ENCODE measurements at regions not wholly inside any gene's neighbourhood (a gene's known extent, or its start where the extent isn't known, plus 50 kb on each side); places are given as distances from the start of the nearest gene placed in this dataset.
"Not testable (repeated sequence)": the region's sequence is repeated elsewhere in the genome, so short reads cannot be mapped to it uniquely, and the experiment has no call there.

DNA sequence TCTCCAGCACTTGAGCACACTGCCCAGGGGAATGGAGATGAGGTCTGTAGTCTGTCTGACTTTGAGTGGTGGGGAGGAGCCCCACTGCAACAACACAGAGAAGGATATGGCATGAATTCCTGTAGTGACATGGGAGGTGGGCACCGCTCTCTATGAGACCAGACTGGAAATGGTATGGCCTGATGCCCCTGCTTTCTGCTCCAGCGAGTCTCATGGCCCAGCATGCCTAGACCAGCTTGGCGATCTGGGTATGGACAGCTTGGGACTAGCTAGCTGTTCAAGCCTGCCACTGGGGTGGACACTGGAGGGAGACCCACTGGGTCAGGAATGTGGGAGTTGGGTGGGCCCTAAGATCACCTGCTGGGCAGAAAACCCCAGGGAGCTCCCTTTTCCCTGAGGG, 477.8 kb upstream of the SEL1L start:
- H3K9me3 ChIP-seq, result no peaks in the 10 kb centered on the region
- H3K4me1 ChIP-seq (replicated peaks), result no peaks in the 10 kb centered on the region
- H3K27ac ChIP-seq, result no peak overlapping the region
- intact Hi-C loops (cut with DNase I), result no loop called here
- no peak for DNase-seq (ENCODE audit: low spot score)
- WGBS, result 100% methylated on average over 3 of the region's 3 CpGs
- H3K27me3 ChIP-seq (replicated peaks; ENCODE audit: insufficient read depth), result no peaks in the 10 kb centered on the region
- H3K4me3 ChIP-seq, result no peak overlapping the region
- no peak for TF ChIP-seq POLR2A (IDR thresholded peaks at IDR 0.05)
- no peak for TF ChIP-seq POLR2AphosphoS5 (IDR thresholded peaks at IDR 0.05)
- no peak for TF ChIP-seq CTCF (IDR thresholded peaks at IDR 0.05)
- H3K36me3 ChIP-seq, result no peaks in the 10 kb centered on the region

DNA sequence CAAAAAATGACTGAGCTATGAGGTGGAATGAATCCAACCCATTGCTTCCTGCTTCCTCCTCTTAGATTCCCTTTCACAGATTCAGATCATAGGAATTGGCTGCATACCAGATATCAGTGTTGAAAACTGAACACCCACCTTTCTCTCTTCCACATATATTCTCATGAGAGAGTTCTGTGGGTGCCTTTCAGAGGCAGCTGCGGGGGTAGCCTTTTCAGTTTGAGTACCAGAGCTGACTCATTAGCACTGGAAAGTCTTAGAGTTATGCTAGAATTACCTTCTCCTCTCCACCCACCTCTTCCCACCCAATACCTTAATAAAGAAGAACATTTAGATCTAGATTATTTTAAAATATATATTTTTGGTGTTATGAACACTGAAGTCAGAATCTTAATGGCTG, 495.4 kb upstream of the SEL1L start:
- 88% methylated on average over 1 of the region's 1 CpG for WGBS
- Histone ChIP-seq H3K9me3 (no peaks in the 10 kb centered on the region), H3K27ac (no peak overlapping the region), H3K4me1 (replicated peaks) (no peaks in the 10 kb centered on the region), H3K4me3 (no peak overlapping the region), H3K36me3 (no peaks in the 10 kb centered on the region), H3K27me3 (replicated peaks; ENCODE audit: insufficient read depth) (no peaks in the 10 kb centered on the region)
- no peak for DNase-seq (ENCODE audit: low spot score)
- intact Hi-C loops (cut with DNase I), result no loop called here
- TF ChIP-seq POLR2A (IDR thresholded peaks at IDR 0.05) (no peak), CTCF (IDR thresholded peaks at IDR 0.05) (no peak), POLR2AphosphoS5 (IDR thresholded peaks at IDR 0.05) (no peak)

- H3K4me3 ChIP-seq, result no peak overlapping the region
- H3K27me3 ChIP-seq (replicated peaks; ENCODE audit: insufficient read depth), result no peaks in the 10 kb centered on the region
- intact Hi-C loops (cut with DNase I), result no loop called here
- TF ChIP-seq POLR2A (IDR thresholded peaks at IDR 0.05), result no peak
- no peak for TF ChIP-seq POLR2AphosphoS5 (IDR thresholded peaks at IDR 0.05)
- TF ChIP-seq CTCF (IDR thresholded peaks at IDR 0.05), result no peak
- no peak for DNase-seq (ENCODE audit: low spot score)
- 57% methylated on average over 3 of the region's 3 CpGs for WGBS
- H3K27ac ChIP-seq, result no peak overlapping the region
- H3K4me1 ChIP-seq (replicated peaks), result no peaks in the 10 kb centered on the region
- H3K36me3 ChIP-seq, result no peaks in the 10 kb centered on the region
- no peaks in the 10 kb centered on the region for H3K9me3 ChIP-seq
Measured at GRCh38 chr14:82035397-82035796, 501.7 kb upstream of the SEL1L start.

DNA sequence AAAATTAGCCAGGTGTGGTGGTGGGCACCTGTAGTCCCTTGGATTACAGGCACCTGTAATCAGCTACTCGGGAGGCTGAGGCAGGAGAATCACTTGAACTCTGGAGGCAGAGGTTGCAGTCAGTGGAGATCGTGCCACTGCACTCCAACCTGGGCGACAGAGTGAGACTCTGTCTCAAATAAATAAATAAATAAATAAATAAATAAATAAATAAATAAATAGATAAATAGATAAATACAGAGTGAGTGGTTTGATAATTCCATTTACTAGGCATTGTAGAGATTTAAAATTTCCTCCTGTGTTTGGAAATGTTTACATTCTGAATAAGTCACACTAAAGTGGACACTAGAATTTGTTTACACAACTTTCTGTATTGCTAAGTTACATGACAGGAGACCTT, 504.4 kb upstream of the SEL1L start:
- 93% methylated on average over 3 of the region's 3 CpGs for WGBS
- H3K27me3 ChIP-seq (replicated peaks; ENCODE audit: insufficient read depth); DNase-seq (ENCODE audit: low spot score); H3K9me3 ChIP-seq; H3K27ac ChIP-seq; intact Hi-C loops (cut with DNase I); H3K36me3 ChIP-seq; H3K4me3 ChIP-seq; H3K4me1 ChIP-seq (replicated peaks): not testable (repeated sequence)

- TF ChIP-seq POLR2A (IDR thresholded peaks at IDR 0.05), result no peak
- no peak for TF ChIP-seq POLR2AphosphoS5 (IDR thresholded peaks at IDR 0.05)
- no peak for TF ChIP-seq CTCF (IDR thresholded peaks at IDR 0.05)
- DNase-seq (ENCODE audit: low spot score), result no peak
- Histone ChIP-seq H3K27me3 (replicated peaks; ENCODE audit: insufficient read depth) (no peaks in the 10 kb centered on the region), H3K4me3 (no peak overlapping the region), H3K9me3 (no peaks in the 10 kb centered on the region), H3K4me1 (replicated peaks) (no peaks in the 10 kb centered on the region), H3K27ac (no peak overlapping the region), H3K36me3 (no peaks in the 10 kb centered on the region)
- WGBS, result 68% methylated on average over 1 of the region's 1 CpG
- intact Hi-C loops (cut with DNase I), result no loop called here
Measured at GRCh38 chr14:82045339-82045738, 511.7 kb upstream of the SEL1L start.

All from prostate gland (tissue), 2 donors.